ENCODE measurements at regions not wholly inside any gene's neighbourhood (a gene's known extent, or its start where the extent isn't known, plus 50 kb on each side); places are given as distances from the start of the nearest gene placed in this dataset.

- TF ChIP-seq CTCF (IDR thresholded peaks at IDR 0.05; ENCODE audit: poor library complexity, severe bottlenecking) (no peak), EZH2 (IDR thresholded peaks at IDR 0.05; ENCODE audit: borderline replicate concordance, insufficient read depth, low read length, poor library complexity, severe bottlenecking) (no peak), MXI1 (conservative IDR thresholded peaks at IDR 0.05; ENCODE audit: poor library complexity, severe bottlenecking) (no peak), EP300 (conservative IDR thresholded peaks at IDR 0.05; ENCODE audit: poor library complexity, severe bottlenecking) (no peak), RAD21 (conservative IDR thresholded peaks at IDR 0.05) (no peak), SMC3 (conservative IDR thresholded peaks at IDR 0.05; ENCODE audit: poor library complexity) (no peak), TAF1 (IDR thresholded peaks at IDR 0.05; ENCODE audit: low read depth) (no peak), POLR2AphosphoS5 (IDR thresholded peaks at IDR 0.05) (no peak)
Measured at GRCh38 chr9:82126256-82126655, 137.7 kb downstream of the SPATA31D1 start.
